ENCODE measurements at regions not wholly inside any gene's neighbourhood (a gene's known extent, or its start where the extent isn't known, plus 50 kb on each side); places are given as distances from the start of the nearest gene placed in this dataset.

DNA sequence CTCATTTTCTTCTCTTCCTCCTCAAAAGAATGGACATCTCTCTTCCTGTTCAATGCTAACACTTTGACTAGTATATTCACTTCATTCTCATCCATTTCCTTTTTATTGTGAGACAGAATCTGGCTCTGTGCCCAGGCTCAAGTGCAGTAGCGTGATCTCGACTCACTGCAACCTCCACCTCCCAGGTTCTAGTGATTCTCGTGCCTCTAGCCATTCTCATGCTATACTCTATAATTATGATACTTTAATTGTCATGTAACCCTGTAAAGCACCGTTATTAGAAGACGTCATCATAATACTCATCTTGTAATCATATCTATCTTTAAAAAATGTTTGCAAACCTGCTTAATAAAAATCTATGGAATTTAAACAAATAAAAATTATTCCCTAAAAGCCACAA lies 107.0 kb downstream of the SHOX2 start:
- Histone ChIP-seq H3K4me2 (ENCODE audit: low read length) (no peak overlapping the region), H2AFZ (ENCODE audit: low read depth, low read length, poor library complexity, severe bottlenecking) (no peak overlapping the region), H3K36me3 (ENCODE audit: control insufficient read depth in 1 of 2, insufficient read depth in 2 of 2, low read length in 2 of 2) (no peaks in the 10 kb centered on the region), H3K79me2 (ENCODE audit: insufficient read depth, low read length) (no peaks in the 10 kb centered on the region), H3K9me3 (ENCODE audit: control insufficient read depth in 1 of 2, insufficient read depth in 1 of 2, low read depth in 1 of 2, low read length in 2 of 2) (no peaks in the 10 kb centered on the region), H4K20me1 (ENCODE audit: insufficient read depth) (no peaks in the 10 kb centered on the region), H3K9ac (ENCODE audit: low read length) (no peak overlapping the region), H3K27ac (ENCODE audit: low read depth, low read length) (no peak overlapping the region), H3K4me1 (ENCODE audit: control insufficient read depth in 1 of 2, insufficient read depth in 2 of 2, low read length in 2 of 2) (no peaks in the 10 kb centered on the region), H3K4me3 (replicated peaks in 1 of 2; ENCODE audit: low read depth in 1 of 2, low read length in 2 of 2) (no peak overlapping the region), H3K9me2 (ENCODE audit: insufficient read depth) (no peaks in the 10 kb centered on the region), H3K27me3 (ENCODE audit: insufficient read depth, low read length) (no peaks in the 10 kb centered on the region)
- intact Hi-C loops (cut with micrococcal nuclease) = no loop called here
- ATAC-seq (no peak), DNase-seq (ENCODE audit: low read depth, low spot score) (no peak)
- no peak for TF ChIP-seq ZBTB33 (IDR thresholded peaks at IDR 0.05; ENCODE audit: extremely low read depth, insufficient replicate concordance, low read length)
- TF ChIP-seq ELF1 (IDR thresholded peaks at IDR 0.05; ENCODE audit: borderline replicate concordance, low read depth) = no peak
- TF ChIP-seq SIN3A (IDR thresholded peaks at IDR 0.05; ENCODE audit: low read depth) = no peak
- TF ChIP-seq EGR1 (IDR thresholded peaks at IDR 0.05; ENCODE audit: low read depth) = no peak
- TF ChIP-seq CTCF (IDR thresholded peaks at IDR 0.05 in 2 of 3, conservative IDR thresholded peaks at IDR 0.05 in 1 of 3; ENCODE audit: borderline replicate concordance in 1 of 3, insufficient read depth in 1 of 3, low read depth in 2 of 3, low read length in 2 of 3) = no peak
- no peak for TF ChIP-seq POLR2A (IDR thresholded peaks at IDR 0.05; ENCODE audit: borderline replicate concordance, extremely low read depth, insufficient read depth, insufficient read length)
- no TSS peak for BruUV-seq (replicated peaks)
- POLR2A ChIA-PET = no interaction called here
- CTCF ChIA-PET = no interaction called here
- RAD21 ChIA-PET (ENCODE audit: low non-redundant PET in 1 of 2, low total read pairs in 2 of 2, uncharacterized antibody in 2 of 2, unreplicated experiment in 2 of 2) = no interaction called here

GRCh38 chr3:157982359-157982758 lies 123.9 kb downstream of the SHOX2 start:
- ATAC-seq = no peak
- no peaks in the 10 kb centered on the region for H4K20me1 ChIP-seq (ENCODE audit: insufficient read depth)
- no peak for DNase-seq (ENCODE audit: low read depth, low spot score)
- intact Hi-C loops (cut with micrococcal nuclease) = no loop called here
- no peak overlapping the region for H3K27ac ChIP-seq (ENCODE audit: low read depth, low read length)
- H3K9ac ChIP-seq (ENCODE audit: low read length) = no peak overlapping the region
- H3K36me3 ChIP-seq (ENCODE audit: control insufficient read depth in 1 of 2, insufficient read depth in 2 of 2, low read length in 2 of 2) = no peaks in the 10 kb centered on the region
- no TSS peak for BruUV-seq (replicated peaks)
- H3K4me1 ChIP-seq (ENCODE audit: control insufficient read depth in 1 of 2, insufficient read depth in 2 of 2, low read length in 2 of 2) = no peaks in the 10 kb centered on the region
- H3K9me3 ChIP-seq (ENCODE audit: control insufficient read depth in 1 of 2, insufficient read depth in 1 of 2, low read depth in 1 of 2, low read length in 2 of 2) = no peaks in the 10 kb centered on the region
- no peak overlapping the region for H2AFZ ChIP-seq (ENCODE audit: low read depth, low read length, poor library complexity, severe bottlenecking)
- ChIA-PET RAD21 (ENCODE audit: low non-redundant PET in 1 of 2, low total read pairs in 2 of 2, uncharacterized antibody in 2 of 2, unreplicated experiment in 2 of 2) (no interaction called here), POLR2A (no interaction called here), CTCF (no interaction called here)
- H3K9me2 ChIP-seq (ENCODE audit: insufficient read depth) = no peaks in the 10 kb centered on the region
- H3K27me3 ChIP-seq (ENCODE audit: insufficient read depth, low read length) = no peaks in the 10 kb centered on the region
- H3K79me2 ChIP-seq (ENCODE audit: insufficient read depth, low read length) = no peaks in the 10 kb centered on the region
- H3K4me3 ChIP-seq (replicated peaks in 1 of 2; ENCODE audit: low read depth in 1 of 2, low read length in 2 of 2) = no peak overlapping the region
- H3K4me2 ChIP-seq (ENCODE audit: low read length) = no peak overlapping the region
- TF ChIP-seq POLR2AphosphoS5 (IDR thresholded peaks at IDR 0.05; ENCODE audit: low read depth, low read length) = no peak
- TF ChIP-seq JUND (IDR thresholded peaks at IDR 0.05) = no peak
- no peak for TF ChIP-seq EGR1 (IDR thresholded peaks at IDR 0.05; ENCODE audit: low read depth)
- TF ChIP-seq, protein P1, sequence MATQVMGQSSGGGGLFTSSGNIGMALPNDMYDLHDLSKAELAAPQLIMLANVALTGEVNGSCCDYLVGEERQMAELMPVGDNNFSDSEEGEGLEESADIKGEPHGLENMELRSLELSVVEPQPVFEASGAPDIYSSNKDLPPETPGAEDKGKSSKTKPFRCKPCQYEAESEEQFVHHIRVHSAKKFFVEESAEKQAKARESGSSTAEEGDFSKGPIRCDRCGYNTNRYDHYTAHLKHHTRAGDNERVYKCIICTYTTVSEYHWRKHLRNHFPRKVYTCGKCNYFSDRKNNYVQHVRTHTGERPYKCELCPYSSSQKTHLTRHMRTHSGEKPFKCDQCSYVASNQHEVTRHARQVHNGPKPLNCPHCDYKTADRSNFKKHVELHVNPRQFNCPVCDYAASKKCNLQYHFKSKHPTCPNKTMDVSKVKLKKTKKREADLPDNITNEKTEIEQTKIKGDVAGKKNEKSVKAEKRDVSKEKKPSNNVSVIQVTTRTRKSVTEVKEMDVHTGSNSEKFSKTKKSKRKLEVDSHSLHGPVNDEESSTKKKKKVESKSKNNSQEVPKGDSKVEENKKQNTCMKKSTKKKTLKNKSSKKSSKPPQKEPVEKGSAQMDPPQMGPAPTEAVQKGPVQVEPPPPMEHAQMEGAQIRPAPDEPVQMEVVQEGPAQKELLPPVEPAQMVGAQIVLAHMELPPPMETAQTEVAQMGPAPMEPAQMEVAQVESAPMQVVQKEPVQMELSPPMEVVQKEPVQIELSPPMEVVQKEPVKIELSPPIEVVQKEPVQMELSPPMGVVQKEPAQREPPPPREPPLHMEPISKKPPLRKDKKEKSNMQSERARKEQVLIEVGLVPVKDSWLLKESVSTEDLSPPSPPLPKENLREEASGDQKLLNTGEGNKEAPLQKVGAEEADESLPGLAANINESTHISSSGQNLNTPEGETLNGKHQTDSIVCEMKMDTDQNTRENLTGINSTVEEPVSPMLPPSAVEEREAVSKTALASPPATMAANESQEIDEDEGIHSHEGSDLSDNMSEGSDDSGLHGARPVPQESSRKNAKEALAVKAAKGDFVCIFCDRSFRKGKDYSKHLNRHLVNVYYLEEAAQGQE (IDR thresholded peaks at IDR 0.05; ENCODE audit: low read depth) = no peak
- no peak for TF ChIP-seq CEBPB (IDR thresholded peaks at IDR 0.05; ENCODE audit: low read depth)
- no peak for TF ChIP-seq ATF3 (IDR thresholded peaks at IDR 0.05)
- TF ChIP-seq SP1 (IDR thresholded peaks at IDR 0.05; ENCODE audit: low read depth) = no peak
- TF ChIP-seq SIN3A (IDR thresholded peaks at IDR 0.05; ENCODE audit: low read depth) = no peak
- no peak for TF ChIP-seq ZFX (IDR thresholded peaks at IDR 0.05)
- TF ChIP-seq RAD21 (IDR thresholded peaks at IDR 0.05; ENCODE audit: low read depth) = no peak
- no peak for TF ChIP-seq POLR2A (IDR thresholded peaks at IDR 0.05; ENCODE audit: borderline replicate concordance, extremely low read depth, insufficient read depth, insufficient read length)
